H7 (cell line): ENCODE measurements at regions not wholly inside any gene's neighbourhood (a gene's known extent, or its start where the extent isn't known, plus 50 kb on each side); places are given as distances from the start of the nearest gene placed in this dataset.
A peak's percentile ranks its signal among the peaks of the same experiment; 100 is the strongest.
"Not testable (repeated sequence)": the region's sequence is repeated elsewhere in the genome, so short reads cannot be mapped to it uniquely, and the experiment has no call there.

ENCODE experiments used
- DNase-seq: peaks from one replicate; pipeline ENCODE4 v3.0.0; 2012
- H3K27me3 ChIP-seq: 2 replicates; pipeline ENCODE4 v1.6.0; 2011; ENCODE audit warnings: mild to moderate bottlenecking, low read length; ENCODE audit not compliant: control insufficient read depth, insufficient read depth
- H3K36me3 ChIP-seq: replicated peaks from 2 replicates; pipeline ENCODE4 v1.5.1; 2011; ENCODE audit warnings: low read length; ENCODE audit not compliant: control insufficient read depth, insufficient read depth
- H3K4me3 ChIP-seq: 2 replicates; pipeline ENCODE4 v1.5.1; 2011; ENCODE audit warnings: low read depth, mild to moderate bottlenecking, control low read depth, low read length, moderate library complexity; ENCODE audit not compliant: insufficient read depth

DNA sequence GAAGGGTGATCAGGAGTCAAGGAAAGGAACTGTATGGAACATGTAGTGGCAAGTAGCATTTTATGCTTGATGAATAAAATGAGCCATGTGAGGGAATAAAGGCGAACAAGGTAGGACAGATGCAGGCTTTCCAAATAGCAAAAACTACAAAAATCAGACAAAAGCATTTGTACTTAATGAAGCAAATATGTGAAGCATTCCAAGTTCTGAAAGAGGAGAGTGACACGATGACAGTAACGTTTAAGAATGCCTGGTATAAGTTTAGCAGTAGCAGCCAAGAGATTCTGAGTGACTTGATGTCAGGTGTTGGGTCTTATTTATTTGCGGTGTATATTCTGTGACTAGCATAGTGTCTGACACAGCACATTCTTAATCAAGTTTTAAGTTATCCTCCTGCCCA is 408.2 kb upstream of the RASGRP1 start:
- H3K36me3 ChIP-seq, result no peaks in the 10 kb centered on the region
- no peak for DNase-seq
- H3K4me3 ChIP-seq, result no peak overlapping the region
- no peaks in the 10 kb centered on the region for H3K27me3 ChIP-seq

DNA sequence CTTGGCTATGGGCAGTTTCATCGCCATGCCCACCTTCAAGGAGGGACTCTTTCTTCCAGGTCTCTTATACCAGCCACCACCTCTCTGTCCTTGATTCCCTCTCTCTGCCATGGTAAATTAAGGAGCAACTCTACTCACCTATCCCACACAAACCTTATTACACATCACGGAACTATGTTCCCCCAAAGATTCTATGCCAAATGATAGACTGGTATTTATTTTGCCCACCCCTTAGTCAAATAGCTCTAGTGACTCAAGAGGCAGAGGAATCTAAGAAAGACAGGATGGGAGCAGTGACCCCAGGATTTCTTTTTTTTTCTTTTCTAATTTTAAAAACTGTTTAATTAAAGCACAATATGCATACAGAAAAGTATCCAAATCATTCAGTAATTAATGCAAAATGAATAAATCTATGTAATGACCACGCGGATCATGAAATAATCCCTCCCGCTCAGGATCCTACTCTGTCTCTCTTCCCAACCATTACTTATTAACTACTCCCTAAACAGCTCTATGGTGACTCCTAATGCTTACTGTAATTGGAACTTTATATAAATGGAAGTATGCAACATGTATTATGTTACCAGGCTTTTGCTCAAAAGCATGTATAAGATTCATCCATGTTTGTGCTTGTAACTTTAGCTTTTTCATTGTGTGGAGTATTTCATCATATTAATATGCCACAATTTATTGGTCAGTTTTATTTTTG is 410.8 kb upstream of the RASGRP1 start:
- DNase-seq, result no peak
- Histone ChIP-seq H3K36me3 (no peaks in the 10 kb centered on the region), H3K27me3 (no peaks in the 10 kb centered on the region)

DNA sequence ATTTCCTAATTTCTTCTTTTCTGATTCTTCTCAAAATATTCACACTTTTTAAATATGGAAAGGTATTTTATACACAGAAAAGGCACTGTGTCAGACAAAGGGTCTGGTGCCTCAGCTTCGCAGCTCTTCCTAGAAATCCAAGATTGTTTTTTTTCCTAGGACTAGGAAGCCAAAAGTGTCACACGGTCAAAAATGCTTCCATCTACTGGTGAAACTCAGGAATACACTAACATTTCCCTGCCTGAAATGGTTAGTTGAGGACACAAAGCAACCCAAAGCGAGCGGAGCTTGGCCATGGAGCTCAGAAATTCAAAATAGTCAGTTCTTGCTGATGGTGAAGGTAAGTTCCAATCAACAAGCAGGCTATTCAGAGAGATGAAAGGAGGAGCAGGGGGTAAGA is 426.5 kb upstream of the RASGRP1 start:
- peak; percentile 43 for DNase-seq
- Histone ChIP-seq H3K4me3 (no peak overlapping the region), H3K36me3 (no peaks in the 10 kb centered on the region)

More for the DNA sequence above, 410.8 kb upstream of the RASGRP1 start:
- no peak overlapping the region for H3K4me3 ChIP-seq

DNA sequence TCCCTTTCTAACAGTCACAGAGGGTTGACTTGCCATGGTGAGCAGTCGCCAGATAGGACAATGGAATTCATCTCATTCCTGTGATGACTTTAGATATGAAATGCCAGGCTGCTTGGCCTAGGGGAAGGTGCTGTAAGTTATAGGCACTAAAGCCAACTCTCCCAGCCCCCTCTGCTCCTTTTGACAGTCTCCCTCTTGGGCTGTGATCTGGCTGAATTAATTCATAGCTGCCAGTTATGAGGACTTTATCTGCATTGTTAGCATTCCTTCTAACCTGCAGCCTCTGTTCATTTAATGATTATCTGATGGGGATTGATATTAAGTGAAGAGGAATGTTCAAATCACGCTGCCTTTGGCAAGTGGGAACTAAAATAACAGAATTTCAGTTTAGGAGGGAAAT is 427.1 kb upstream of the RASGRP1 start:
- Histone ChIP-seq H3K36me3 (no peaks in the 10 kb centered on the region), H3K4me3 (no peak overlapping the region), H3K27me3 (no peaks in the 10 kb centered on the region; the same call in 1 of the 2 replicates)
- no peak for DNase-seq

More for the DNA sequence above, 426.5 kb upstream of the RASGRP1 start:
- H3K27me3 ChIP-seq, result no peaks in the 10 kb centered on the region; the same call in 1 of the 2 replicates

DNA sequence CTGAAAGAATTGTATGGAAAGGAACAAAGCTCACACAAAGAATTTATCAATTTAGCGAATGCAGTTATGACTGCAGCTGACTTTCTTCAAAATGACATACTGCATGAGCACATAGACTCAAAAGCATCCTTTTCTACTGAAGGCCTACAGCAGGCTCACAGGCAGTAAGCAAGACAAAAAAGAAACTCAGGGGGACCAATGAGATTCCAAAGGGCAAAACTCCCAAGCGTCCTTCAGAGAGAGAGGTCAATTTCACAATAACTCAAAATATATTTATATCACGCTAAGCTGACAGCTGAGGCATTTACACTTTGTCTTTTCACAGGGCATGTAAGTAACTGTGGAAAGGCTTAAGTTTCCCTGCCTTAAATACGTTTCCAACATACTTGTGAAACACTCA is 427.9 kb upstream of the RASGRP1 start:
- Histone ChIP-seq H3K4me3 (no peak overlapping the region), H3K27me3 (no peaks in the 10 kb centered on the region; the same call in 1 of the 2 replicates), H3K36me3 (no peaks in the 10 kb centered on the region)
- DNase-seq, result no peak

DNA sequence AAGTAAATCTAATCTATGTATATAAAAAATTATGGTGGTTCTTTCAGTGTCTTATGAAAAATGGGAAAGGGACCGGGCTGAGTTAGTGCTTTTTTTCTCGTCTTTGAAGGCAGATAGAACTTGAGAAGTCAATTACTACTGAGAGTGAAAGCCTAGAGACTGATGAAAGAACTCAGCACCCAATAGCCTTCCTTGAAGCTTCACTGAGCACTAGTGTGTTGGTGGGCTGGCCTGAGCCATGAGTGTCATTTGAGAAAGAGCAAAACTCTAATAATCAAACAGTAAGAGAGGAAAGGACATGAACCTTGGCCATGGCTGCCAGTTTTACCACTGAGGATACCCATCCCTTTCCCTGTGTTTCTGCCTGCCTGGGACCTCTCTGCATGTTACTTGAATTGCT is 428.3 kb upstream of the RASGRP1 start:
- H3K27me3 ChIP-seq, result no peaks in the 10 kb centered on the region; the same call in 1 of the 2 replicates
- no peaks in the 10 kb centered on the region for H3K36me3 ChIP-seq
- no peak for DNase-seq
- H3K4me3 ChIP-seq, result no peak overlapping the region

DNA sequence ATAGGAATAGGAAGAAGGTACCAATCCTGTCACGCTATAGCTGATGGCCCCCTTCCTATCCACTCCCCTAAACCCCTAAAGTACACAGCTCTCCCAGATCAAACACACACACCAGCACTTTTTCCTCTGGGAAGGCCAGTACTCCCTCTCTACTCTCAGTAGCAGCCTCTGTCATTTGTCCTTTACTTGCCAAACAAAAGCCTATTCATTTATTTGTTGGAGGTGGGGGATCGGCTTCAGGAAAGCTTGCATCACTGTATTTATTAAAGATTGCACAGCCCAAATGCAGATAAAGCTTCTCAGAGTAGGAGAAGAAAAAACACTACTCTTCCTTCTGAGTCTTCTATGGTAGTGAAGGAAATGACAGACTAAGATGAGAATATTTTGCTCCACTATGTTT is 429.7 kb upstream of the RASGRP1 start:
- Histone ChIP-seq H3K27me3 (no peaks in the 10 kb centered on the region; the same call in 1 of the 2 replicates), H3K36me3 (no peaks in the 10 kb centered on the region), H3K4me3 (no peak overlapping the region)
- DNase-seq, result no peak

DNA sequence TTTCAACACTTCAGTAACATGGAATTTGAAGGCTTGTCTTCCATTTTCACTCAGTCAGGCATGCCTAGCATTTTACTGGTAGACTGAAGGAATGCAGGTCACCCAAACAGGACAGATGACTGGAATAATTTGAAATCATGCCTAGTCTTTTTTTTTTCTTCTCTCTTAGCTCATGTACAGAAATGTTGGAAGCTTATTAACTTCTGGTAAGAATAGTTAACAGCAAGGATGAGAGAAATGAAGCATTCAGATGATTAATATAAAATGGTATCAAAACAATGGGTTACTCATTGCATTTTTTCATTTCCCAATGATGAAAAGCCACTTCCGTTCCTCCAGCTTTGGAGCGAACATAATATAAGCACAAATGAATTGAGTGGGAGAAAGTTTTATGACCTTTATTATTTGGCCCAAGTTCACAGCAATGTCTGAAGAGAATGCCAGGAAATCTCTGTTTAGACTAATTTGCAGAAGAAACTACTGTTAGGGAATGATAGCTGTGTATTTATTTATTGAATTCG is 431.6 kb upstream of the RASGRP1 start:
- H3K27me3 ChIP-seq, result no peaks in the 10 kb centered on the region; the same call in 1 of the 2 replicates
- no peaks in the 10 kb centered on the region for H3K36me3 ChIP-seq
- no peak overlapping the region for H3K4me3 ChIP-seq
- no peak for DNase-seq

DNA sequence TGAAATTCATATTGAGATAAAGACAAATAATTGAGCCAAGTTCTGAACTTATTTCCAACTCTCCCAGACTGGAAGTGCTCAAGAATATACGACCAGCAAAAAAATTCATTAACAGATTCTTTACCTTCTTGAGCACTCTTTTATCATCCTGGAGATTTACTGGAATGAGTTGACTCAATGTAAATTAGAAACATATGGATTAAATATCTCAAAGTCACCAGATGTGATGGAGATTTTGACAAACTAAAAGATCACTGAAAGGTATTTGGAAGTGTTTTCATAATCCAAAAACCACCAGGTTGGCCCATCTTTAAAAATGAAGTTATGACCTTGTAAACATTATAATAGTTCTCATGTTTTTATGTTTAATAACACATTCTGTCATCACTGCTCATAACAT is 433.2 kb upstream of the RASGRP1 start:
- DNase-seq, result no peak
- Histone ChIP-seq H3K27me3 (no peaks in the 10 kb centered on the region; the same call in 1 of the 2 replicates), H3K36me3 (no peaks in the 10 kb centered on the region), H3K4me3 (no peak overlapping the region)

DNA sequence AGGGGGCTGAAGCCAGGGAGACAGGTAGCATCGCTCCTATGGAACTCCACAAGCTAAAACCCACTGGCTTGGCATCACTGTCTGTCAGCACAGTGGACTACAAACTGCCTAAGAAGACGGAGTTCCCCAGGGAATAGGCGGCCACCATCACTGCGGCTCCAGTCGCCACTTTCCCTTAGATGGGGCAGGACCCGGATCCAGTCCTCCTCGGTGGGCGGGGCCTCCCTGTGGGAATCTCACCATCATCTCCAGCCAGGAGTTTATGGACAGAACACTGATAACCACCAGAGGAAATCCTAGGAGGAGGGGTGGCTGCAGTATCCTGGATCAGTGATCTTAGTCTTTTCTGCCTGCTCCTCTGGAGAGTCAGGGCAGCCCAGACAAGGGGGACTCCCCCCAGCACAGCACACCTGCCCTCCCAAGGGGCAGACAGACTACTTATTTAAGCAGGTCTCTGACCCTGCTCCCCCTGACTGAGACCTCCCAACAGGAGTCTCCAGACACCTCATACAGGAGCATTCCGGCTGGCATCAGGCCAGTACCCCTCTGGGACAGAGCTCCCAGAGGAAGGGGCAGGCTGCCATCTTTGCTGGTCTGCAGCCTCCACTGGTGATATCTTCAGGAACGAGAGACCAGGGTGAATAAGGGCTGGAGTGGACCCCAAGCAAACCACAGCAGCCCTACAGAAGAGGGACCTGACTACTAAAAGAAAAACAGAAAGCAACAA is 435.6 kb upstream of the RASGRP1 start:
- Histone ChIP-seq H3K4me3 (no peak overlapping the region), H3K27me3 (no peaks in the 10 kb centered on the region), H3K36me3 (no peaks in the 10 kb centered on the region)
- no peak for DNase-seq

DNA sequence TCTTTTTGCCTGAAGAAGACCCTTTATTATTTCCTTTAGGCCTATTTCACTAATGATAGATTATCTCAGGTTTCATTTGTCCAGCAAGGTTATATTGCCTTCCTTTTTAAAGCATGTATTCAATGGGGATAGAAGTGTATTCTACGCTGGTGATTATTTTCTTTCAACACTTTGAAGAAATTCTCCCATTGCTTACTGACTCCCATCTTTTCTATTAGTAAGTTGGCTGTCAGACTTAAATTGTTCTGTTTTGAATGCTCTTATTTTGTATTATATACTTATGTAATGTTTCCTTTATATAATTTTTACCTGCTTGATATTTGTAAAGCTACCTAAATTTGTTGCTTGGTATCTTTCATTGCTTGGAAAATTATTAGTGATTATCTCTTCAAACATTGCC is 445.1 kb upstream of the RASGRP1 start:
- Histone ChIP-seq H3K4me3 (no peak overlapping the region), H3K36me3 (no peaks in the 10 kb centered on the region), H3K27me3 (no peaks in the 10 kb centered on the region)
- DNase-seq, result no peak

DNA sequence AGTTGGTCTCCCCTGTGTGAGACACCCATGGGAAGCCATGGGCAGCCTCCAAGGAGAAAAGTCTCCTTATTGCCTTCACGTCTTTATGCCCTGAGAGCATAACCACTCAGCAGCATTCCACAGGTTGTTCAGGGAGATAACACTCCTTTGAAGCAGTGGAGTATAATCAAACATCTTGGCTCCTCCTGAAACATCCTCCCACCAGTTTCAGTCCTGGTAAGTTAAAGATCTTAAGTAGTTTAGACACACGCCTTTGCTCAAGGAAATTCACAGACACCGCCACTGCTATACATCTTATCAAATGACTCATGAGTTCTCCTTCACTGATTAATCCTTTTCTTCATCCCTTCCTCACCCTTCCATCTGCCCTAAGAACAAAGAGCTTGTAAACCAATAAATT is 446.5 kb upstream of the RASGRP1 start:
- H3K36me3 ChIP-seq, H3K27me3 ChIP-seq, DNase-seq, H3K4me3 ChIP-seq: not testable (repeated sequence)

DNA sequence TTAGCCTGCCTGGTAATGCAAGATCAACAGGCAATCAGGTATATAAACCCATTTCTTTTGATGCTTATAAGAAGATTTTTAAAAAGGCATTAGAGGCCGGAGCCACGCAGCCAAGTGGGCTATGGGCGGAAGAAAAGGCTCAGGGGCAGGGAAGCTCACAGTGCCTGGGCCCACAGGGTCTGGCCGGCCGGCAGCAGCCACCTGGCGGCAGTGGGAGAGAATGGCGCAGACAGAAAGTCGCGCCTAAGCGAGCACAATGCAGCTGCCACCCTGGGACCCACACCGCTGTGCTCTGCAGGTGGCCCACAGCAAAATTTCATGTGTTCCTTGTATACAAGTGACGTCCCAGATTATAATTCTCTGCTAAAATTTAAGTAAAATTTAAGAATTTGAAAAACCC is 448.6 kb upstream of the RASGRP1 start:
- no peaks in the 10 kb centered on the region for H3K36me3 ChIP-seq
- H3K27me3 ChIP-seq, result peaks cover 2% of the 10 kb centered on the region; the same call in 1 of the 2 replicates
- no peak overlapping the region for H3K4me3 ChIP-seq
- DNase-seq, result no peak

DNA sequence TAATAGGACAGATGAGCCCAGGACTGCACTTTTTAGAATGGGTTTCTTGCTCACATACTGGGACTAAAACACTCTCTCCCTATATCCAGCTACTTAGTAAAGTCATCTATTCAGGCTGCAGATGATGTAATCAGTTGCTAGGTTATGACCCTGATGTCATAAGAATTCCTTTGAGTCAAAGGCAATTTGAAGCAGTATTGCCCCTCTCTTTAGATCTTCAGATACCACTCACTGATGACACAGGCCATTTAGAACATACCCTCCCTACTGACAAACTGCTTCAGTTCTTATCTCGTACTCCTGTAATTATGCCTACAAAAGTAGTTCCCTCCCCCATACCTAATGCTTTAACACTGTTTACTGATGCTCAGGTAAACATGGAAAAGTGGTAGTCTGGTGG is 450.1 kb upstream of the RASGRP1 start:
- Histone ChIP-seq H3K4me3 (no peak overlapping the region), H3K36me3 (no peaks in the 10 kb centered on the region), H3K27me3 (peaks cover 5% of the 10 kb centered on the region; the same call in 1 of the 2 replicates)
- DNase-seq, result no peak

DNA sequence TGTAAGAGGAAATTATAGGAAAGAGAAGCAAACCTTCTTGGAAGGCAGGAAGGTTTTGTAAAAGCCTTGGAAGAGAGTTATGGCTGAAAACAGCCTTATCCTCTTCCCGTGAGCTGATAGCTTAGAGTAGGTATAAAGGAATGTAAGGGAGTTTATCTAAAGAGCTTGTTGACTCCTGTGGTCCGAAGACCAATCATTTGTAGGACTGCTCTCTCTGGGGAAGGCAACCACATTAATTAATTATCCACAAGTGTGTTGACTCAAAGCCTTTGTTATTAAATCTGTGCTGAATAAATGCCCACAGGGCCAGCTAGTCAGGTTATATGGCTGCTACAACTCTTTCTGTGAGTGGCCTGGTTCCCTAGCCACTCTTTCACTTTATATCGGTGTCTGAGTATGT is 452.1 kb upstream of the RASGRP1 start:
- peaks cover 9% of the 10 kb centered on the region; the same call in 1 of the 2 replicates for H3K27me3 ChIP-seq
- no peaks in the 10 kb centered on the region for H3K36me3 ChIP-seq

More for the DNA sequence above, 452.1 kb upstream of the RASGRP1 start:
- H3K4me3 ChIP-seq, result no peak overlapping the region
- no peak for DNase-seq
